PC-3 (cell line): ENCODE measurements at regions not wholly inside any gene's neighbourhood (a gene's known extent, or its start where the extent isn't known, plus 50 kb on each side); places are given as distances from the start of the nearest gene placed in this dataset.
A peak's percentile ranks its signal among the peaks of the same experiment; 100 is the strongest.

ENCODE experiments used
- EZH2phosphoT487 ChIP-seq: fragments of 300-600 bp; sonication (generic); IDR thresholded peaks from 2 replicates; pipeline ENCODE4 v1.6.1; 2018; ENCODE audit warnings: mild to moderate bottlenecking, antibody characterized with exemption, low read length, borderline replicate concordance
- TF ChIP-seq, protein P1 (sequence below): fragments of 300-600 bp; sonication (generic); conservative IDR thresholded peaks from 2 replicates; pipeline ENCODE4 v1.5.1; 2017; ENCODE audit warnings: antibody characterized with exemption, low read depth, mild to moderate bottlenecking, low read length

DNA sequence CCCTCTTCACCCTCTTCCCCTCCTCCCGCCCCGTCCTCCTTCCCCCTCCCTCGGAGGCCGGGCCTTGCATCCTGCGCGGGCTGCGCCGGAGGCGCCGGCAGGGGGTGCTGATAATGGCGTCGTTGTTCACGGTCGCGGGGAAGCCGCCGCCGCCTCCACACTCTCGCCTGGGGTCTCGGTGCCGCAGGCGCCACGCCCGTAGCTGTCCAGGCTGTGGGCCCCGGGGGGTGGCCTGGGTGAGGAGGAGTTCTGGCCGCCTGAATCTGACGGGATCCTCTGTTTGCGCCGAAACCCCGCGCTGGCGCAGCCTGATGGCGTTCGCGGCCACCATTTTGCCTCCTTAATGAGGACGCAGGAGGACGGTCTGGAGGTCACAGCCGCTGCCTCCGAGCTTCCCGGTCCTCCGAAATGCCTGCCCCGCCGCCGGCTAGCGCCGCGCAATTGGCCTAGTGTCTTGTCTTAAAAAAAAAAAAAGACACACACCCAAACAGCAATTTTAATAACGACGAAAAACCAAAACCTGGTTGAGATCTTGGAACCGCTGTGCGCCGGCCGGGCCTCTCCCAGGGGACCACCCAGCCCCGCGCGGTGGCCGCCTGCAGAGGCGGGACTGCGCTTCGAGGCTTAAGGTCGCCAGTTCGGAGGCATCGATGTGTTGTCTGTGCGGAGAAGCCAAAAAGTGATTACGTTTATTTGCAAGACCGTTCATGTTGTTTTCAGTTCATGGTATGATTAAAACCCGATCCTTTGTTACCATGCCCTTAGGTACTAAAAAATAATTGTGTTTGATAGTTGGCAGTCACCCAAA is 106.6 kb upstream of the HNRNPU start:
- TF ChIP-seq, protein P1, sequence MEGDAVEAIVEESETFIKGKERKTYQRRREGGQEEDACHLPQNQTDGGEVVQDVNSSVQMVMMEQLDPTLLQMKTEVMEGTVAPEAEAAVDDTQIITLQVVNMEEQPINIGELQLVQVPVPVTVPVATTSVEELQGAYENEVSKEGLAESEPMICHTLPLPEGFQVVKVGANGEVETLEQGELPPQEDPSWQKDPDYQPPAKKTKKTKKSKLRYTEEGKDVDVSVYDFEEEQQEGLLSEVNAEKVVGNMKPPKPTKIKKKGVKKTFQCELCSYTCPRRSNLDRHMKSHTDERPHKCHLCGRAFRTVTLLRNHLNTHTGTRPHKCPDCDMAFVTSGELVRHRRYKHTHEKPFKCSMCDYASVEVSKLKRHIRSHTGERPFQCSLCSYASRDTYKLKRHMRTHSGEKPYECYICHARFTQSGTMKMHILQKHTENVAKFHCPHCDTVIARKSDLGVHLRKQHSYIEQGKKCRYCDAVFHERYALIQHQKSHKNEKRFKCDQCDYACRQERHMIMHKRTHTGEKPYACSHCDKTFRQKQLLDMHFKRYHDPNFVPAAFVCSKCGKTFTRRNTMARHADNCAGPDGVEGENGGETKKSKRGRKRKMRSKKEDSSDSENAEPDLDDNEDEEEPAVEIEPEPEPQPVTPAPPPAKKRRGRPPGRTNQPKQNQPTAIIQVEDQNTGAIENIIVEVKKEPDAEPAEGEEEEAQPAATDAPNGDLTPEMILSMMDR: peak; percentile 65
- no peak for TF ChIP-seq EZH2phosphoT487
